H9 (cell line): ENCODE measurements at regions not wholly inside any gene's neighbourhood (a gene's known extent, or its start where the extent isn't known, plus 50 kb on each side); places are given as distances from the start of the nearest gene placed in this dataset.

ENCODE experiments used
- DNase-seq: peaks from one replicate; pipeline ENCODE4 v3.0.0-alpha.2; 2017
- H2AFZ ChIP-seq: one replicate; pipeline ENCODE4 v1.6.1; 2013; ENCODE audit warnings: mild to moderate bottlenecking, low read length, control low read depth, moderate library complexity
- H2AK5ac ChIP-seq: 2 replicates; pipeline ENCODE4 v1.6.1; 2013; ENCODE audit warnings: low read length, control low read depth, mixed read lengths; ENCODE audit not compliant: insufficient read length
- H2BK120ac ChIP-seq: one replicate; pipeline ENCODE4 v1.6.1; 2013; ENCODE audit warnings: low read depth, mild to moderate bottlenecking, low read length, control low read depth, inconsistent platforms; ENCODE audit not compliant: poor library complexity, severe bottlenecking
- H2BK12ac ChIP-seq: 2 replicates; pipeline ENCODE4 v1.6.1; 2013; ENCODE audit warnings: low read length, control low read depth, mixed read lengths, low read depth; ENCODE audit not compliant: insufficient read length
- H2BK15ac ChIP-seq: 2 replicates; pipeline ENCODE4 v1.6.1; 2013; ENCODE audit warnings: low read depth, low read length, control low read depth
- H2BK20ac ChIP-seq: one replicate; pipeline ENCODE4 v1.6.1; 2013; ENCODE audit warnings: low read depth, mild to moderate bottlenecking, low read length, control low read depth, inconsistent platforms; ENCODE audit not compliant: poor library complexity, severe bottlenecking
- H2BK5ac ChIP-seq: 2 replicates; pipeline ENCODE4 v1.6.1; 2013; ENCODE audit warnings: low read length, control low read depth, mixed read lengths; ENCODE audit not compliant: insufficient read length
- H3K14ac ChIP-seq: 2 replicates; pipeline ENCODE4 v1.6.1; 2013; ENCODE audit warnings: low read length, control low read depth; ENCODE audit not compliant: insufficient read depth
- H3K18ac ChIP-seq: 2 replicates; pipeline ENCODE4 v1.6.1; 2013; ENCODE audit warnings: low read depth, mild to moderate bottlenecking, mixed read lengths, low read length, control low read depth; ENCODE audit not compliant: insufficient read length
- H3K23ac ChIP-seq: 2 replicates; pipeline ENCODE4 v1.6.1; 2013; ENCODE audit warnings: low read length, control low read depth, mixed read lengths, low read depth; ENCODE audit not compliant: insufficient read length
- H3K23me2 ChIP-seq: 2 replicates; pipeline ENCODE4 v1.6.1; 2013; ENCODE audit warnings: low read depth, mild to moderate bottlenecking, mixed read lengths, low read length, control low read depth; ENCODE audit not compliant: insufficient read length, poor library complexity, severe bottlenecking
- H3K27ac ChIP-seq: 2 replicates; pipeline ENCODE4 v1.5.1; 2013; ENCODE audit warnings: low read length, control low read depth, mixed read lengths, low read depth; ENCODE audit not compliant: insufficient read length
- H3K27me3 ChIP-seq: 2 replicates; pipeline ENCODE4 v1.6.1; 2013; ENCODE audit warnings: low read length, control low read depth, inconsistent platforms; ENCODE audit not compliant: insufficient read depth
- H3K4ac ChIP-seq: 2 replicates; pipeline ENCODE4 v1.6.1; 2013; ENCODE audit warnings: low read depth, mild to moderate bottlenecking, control low read depth, inconsistent platforms, low read length, moderate library complexity
- H3K4me1 ChIP-seq: 2 replicates; pipeline ENCODE4 v1.6.1; 2013; ENCODE audit warnings: low read length, control low read depth, inconsistent platforms; ENCODE audit not compliant: insufficient read depth
- H3K4me2 ChIP-seq: 2 replicates; pipeline ENCODE4 v1.6.1; 2013; ENCODE audit warnings: low read length, control low read depth, mixed read lengths; ENCODE audit not compliant: insufficient read length, insufficient read depth
- H3K56ac ChIP-seq: 2 replicates; pipeline ENCODE4 v1.6.1; 2013; ENCODE audit warnings: low read depth, mild to moderate bottlenecking, mixed read lengths, low read length, control low read depth; ENCODE audit not compliant: insufficient read length
- H3K79me1 ChIP-seq: 2 replicates; pipeline ENCODE4 v1.6.1; 2013; ENCODE audit warnings: low read depth, mild to moderate bottlenecking, moderate library complexity, low read length, control low read depth, inconsistent platforms; ENCODE audit not compliant: insufficient read depth, poor library complexity, severe bottlenecking
- H3K79me2 ChIP-seq: 2 replicates; pipeline ENCODE4 v1.6.1; 2013; ENCODE audit warnings: low read length, control low read depth, inconsistent platforms; ENCODE audit not compliant: insufficient read depth
- H3K9ac ChIP-seq: 2 replicates; pipeline ENCODE4 v1.6.1; 2013; ENCODE audit warnings: low read length, control low read depth, mixed read lengths; ENCODE audit not compliant: insufficient read length; ENCODE audit errors: extremely low read depth
- H3K9me3 ChIP-seq: one replicate; pipeline ENCODE4 v1.6.1; 2013; ENCODE audit warnings: low read depth, low read length, inconsistent platforms; ENCODE audit not compliant: control insufficient read depth
- H3T11ph ChIP-seq: one replicate; pipeline ENCODE4 v1.6.1; 2013; ENCODE audit warnings: mild to moderate bottlenecking, low read length, control low read depth, inconsistent platforms
- H4K20me1 ChIP-seq: one replicate; pipeline ENCODE4 v1.6.1; 2013; ENCODE audit not compliant: control insufficient read depth, insufficient read length, insufficient read depth
- H4K5ac ChIP-seq: 2 replicates; pipeline ENCODE4 v1.6.1; 2013; ENCODE audit warnings: low read depth, mild to moderate bottlenecking, mixed read lengths, low read length, control low read depth; ENCODE audit not compliant: insufficient read length
- H4K8ac ChIP-seq: replicated peaks from 2 replicates; pipeline ENCODE4 v1.6.1; 2013; ENCODE audit warnings: low read length, control low read depth, mixed read lengths, low read depth; ENCODE audit not compliant: insufficient read length
- H4K91ac ChIP-seq: 2 replicates; pipeline ENCODE4 v1.6.1; 2013; ENCODE audit warnings: low read depth, mild to moderate bottlenecking, moderate library complexity, mixed read lengths, low read length, control low read depth; ENCODE audit not compliant: insufficient read length
- H3K27ac Mint-ChIP-seq, 3 experiments: 2 replicates in 2 of 3; 3 replicates in 1 of 3; pipeline ENCODE4 v1.8.0; 2020 to 2021; ENCODE audit warnings: mixed read lengths in 3 of 3, mild to moderate bottlenecking in 1 of 3, moderate library complexity in 1 of 3
- H3K27me3 Mint-ChIP-seq: 2 replicates; pipeline ENCODE4 v1.8.0; 2021; ENCODE audit warnings: low read depth, mild to moderate bottlenecking, moderate library complexity, mixed read lengths
- H3K36me3 Mint-ChIP-seq, 3 experiments: 2 replicates in 2 of 3; 3 replicates in 1 of 3; pipeline ENCODE4 v1.8.0; 2020 to 2021; ENCODE audit warnings: low read depth in 3 of 3, mixed read lengths in 3 of 3; ENCODE audit not compliant: insufficient read depth in 1 of 3
- H3K4me1 Mint-ChIP-seq, 2 experiments: 2 replicates each; pipeline ENCODE4 v1.8.0; 2020; ENCODE audit warnings: mixed read lengths in 2 of 2
- H3K4me3 Mint-ChIP-seq, 2 experiments: 2 replicates in 1 of 2; 3 replicates in 1 of 2; pipeline ENCODE4 v1.8.0; 2020 to 2021; ENCODE audit warnings: mild to moderate bottlenecking in 2 of 2, mixed read lengths in 2 of 2, moderate library complexity in 1 of 2
- H3K9me3 Mint-ChIP-seq, 2 experiments: 2 replicates in 1 of 2; 3 replicates in 1 of 2; pipeline ENCODE4 v1.8.0; 2020; ENCODE audit warnings: mild to moderate bottlenecking in 2 of 2, mixed read lengths in 2 of 2, moderate library complexity in 1 of 2
- CTCF ChIP-seq: fragments of 200-600 bp; sonication (generic); conservative IDR thresholded peaks from 3 replicates; pipeline ENCODE4 v1.8.0; 2021; ENCODE audit warnings: antibody characterized with exemption, mild to moderate bottlenecking
- WGBS: extraction: QIAGEN DNeasy Blood & Tissue Kit; methylation state at CpG from one replicate; pipeline ENCODE4 v1.1.7; 2013; ENCODE audit warnings: missing lambda C conversion rate, low lambda C conversion rate, mixed read lengths; ENCODE audit not compliant: insufficient read length; ENCODE audit errors: extremely low coverage; 5-methylcytosine and 5-hydroxymethylcytosine counted together

- Histone ChIP-seq H3K4me2 (no peak overlapping the region), H3K14ac (no peak overlapping the region), H3K9me3 (peaks cover 24% of the 10 kb centered on the region), H3T11ph (no peak overlapping the region), H4K5ac (no peak overlapping the region), H3K23me2 (no peaks in the 10 kb centered on the region), H4K20me1 (no peaks in the 10 kb centered on the region), H3K4me1 (no peaks in the 10 kb centered on the region), H3K79me1 (no peaks in the 10 kb centered on the region), H4K91ac (no peak overlapping the region), H2BK20ac (no peak overlapping the region), H3K4ac (no peak overlapping the region), H2BK5ac (no peak overlapping the region), H2AFZ (no peak overlapping the region), H3K23ac (no peak overlapping the region), H3K56ac (no peak overlapping the region), H2BK15ac (no peak overlapping the region), H4K8ac (no peak overlapping the region), H3K27me3 (no peaks in the 10 kb centered on the region), H3K18ac (no peak overlapping the region), H2BK120ac (no peak overlapping the region), H3K27ac (no peak overlapping the region), H2BK12ac (no peak overlapping the region), H2AK5ac (no peak overlapping the region), H3K9ac (no peak overlapping the region), H3K79me2 (no peaks in the 10 kb centered on the region)
- no peak for TF ChIP-seq CTCF
- no peaks in the 10 kb centered on the region for H3K4me1 Mint-ChIP-seq
- no peak for DNase-seq
- no CpG with 5 or more reads among the region's 3 CpGs for WGBS
- H3K9me3 Mint-ChIP-seq: peaks cover 22 to 47% of the 10 kb centered on the region in 2 experiments
- no peak overlapping the region for H3K4me3 Mint-ChIP-seq
- H3K27me3 Mint-ChIP-seq: peaks cover 1% of the 10 kb centered on the region
- H3K36me3 Mint-ChIP-seq: peaks cover 9 to 18% (median 18%) of the 10 kb centered on the region in 3 experiments
- H3K27ac Mint-ChIP-seq: no peak overlapping the region
Measured at GRCh38 chr4:184911310-184911709, 85.5 kb upstream of the ACSL1 start.
